ENCODE measurements at regions not wholly inside any gene's neighbourhood (a gene's known extent, or its start where the extent isn't known, plus 50 kb on each side); places are given as distances from the start of the nearest gene placed in this dataset.

DNA sequence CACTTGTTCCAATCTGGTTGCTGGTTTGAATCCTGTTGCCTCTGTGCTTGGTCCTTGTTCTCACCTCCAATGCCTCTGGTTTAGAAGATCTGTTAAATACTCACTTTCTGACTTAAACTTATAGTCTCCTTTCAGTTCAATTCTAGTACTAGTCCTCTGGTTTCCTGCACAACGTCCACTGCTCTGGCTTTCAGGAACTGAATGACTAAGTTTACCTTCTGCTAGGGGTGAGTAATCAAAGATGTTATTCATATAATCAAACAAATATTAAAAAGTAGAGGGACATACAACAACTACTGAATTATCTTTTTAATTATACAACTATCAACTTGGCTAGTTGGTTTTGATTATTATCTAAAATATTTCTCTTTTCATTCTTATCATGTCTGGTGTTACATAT is 496.4 kb upstream of the TOM1L1 start:
- no peak overlapping the region for H3K4me3 ChIP-seq (ENCODE audit: low read depth, poor library complexity, severe bottlenecking)
- intact Hi-C loops (cut with DNase I; ENCODE audit: low total_unique reads) = no loop called here
- no peak for DNase-seq (ENCODE audit: low spot score in 2 of 2)
- WGBS, 2 donors = 62 to 68% methylated on average over 1 of the region's 1 CpG
- TF ChIP-seq, protein P1, sequence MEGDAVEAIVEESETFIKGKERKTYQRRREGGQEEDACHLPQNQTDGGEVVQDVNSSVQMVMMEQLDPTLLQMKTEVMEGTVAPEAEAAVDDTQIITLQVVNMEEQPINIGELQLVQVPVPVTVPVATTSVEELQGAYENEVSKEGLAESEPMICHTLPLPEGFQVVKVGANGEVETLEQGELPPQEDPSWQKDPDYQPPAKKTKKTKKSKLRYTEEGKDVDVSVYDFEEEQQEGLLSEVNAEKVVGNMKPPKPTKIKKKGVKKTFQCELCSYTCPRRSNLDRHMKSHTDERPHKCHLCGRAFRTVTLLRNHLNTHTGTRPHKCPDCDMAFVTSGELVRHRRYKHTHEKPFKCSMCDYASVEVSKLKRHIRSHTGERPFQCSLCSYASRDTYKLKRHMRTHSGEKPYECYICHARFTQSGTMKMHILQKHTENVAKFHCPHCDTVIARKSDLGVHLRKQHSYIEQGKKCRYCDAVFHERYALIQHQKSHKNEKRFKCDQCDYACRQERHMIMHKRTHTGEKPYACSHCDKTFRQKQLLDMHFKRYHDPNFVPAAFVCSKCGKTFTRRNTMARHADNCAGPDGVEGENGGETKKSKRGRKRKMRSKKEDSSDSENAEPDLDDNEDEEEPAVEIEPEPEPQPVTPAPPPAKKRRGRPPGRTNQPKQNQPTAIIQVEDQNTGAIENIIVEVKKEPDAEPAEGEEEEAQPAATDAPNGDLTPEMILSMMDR (IDR thresholded peaks at IDR 0.05) = no peak
- no peak for TF ChIP-seq POLR2A (IDR thresholded peaks at IDR 0.05)

DNA sequence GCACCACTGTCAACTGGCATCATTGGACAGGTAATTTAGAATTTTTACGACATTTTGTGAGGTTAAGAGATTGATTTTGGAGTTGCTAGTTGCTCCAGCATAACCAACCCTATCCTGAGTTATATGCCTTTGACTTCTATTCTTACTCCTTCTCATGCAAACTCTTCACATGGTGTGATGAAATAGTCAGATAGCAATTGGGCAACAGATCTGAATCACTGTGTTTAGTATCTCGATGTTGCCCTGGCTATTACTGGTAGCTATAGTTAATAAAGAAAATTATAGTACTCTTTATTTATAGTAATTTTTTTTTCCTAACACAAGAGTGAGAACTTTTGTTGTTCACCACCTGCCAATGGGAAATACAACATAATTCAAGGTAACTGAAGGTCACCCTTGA is 494.8 kb upstream of the TOM1L1 start:
- TF ChIP-seq, protein P1 (IDR thresholded peaks at IDR 0.05) = no peak
- TF ChIP-seq POLR2A (IDR thresholded peaks at IDR 0.05) = no peak
- 86 to 88% methylated on average over 2 of the region's 2 CpGs for WGBS, 2 donors
- no peak for DNase-seq (ENCODE audit: low spot score in 2 of 2)
- intact Hi-C loops (cut with DNase I; ENCODE audit: low total_unique reads) = no loop called here
- H3K4me3 ChIP-seq (ENCODE audit: low read depth, poor library complexity, severe bottlenecking) = no peak overlapping the region

- intact Hi-C loops (cut with DNase I; ENCODE audit: low total_unique reads) = no loop called here
- TF ChIP-seq, protein P1 (IDR thresholded peaks at IDR 0.05) = no peak
- no peak for TF ChIP-seq POLR2A (IDR thresholded peaks at IDR 0.05)
- H3K4me3 ChIP-seq (ENCODE audit: low read depth, poor library complexity, severe bottlenecking) = no peak overlapping the region
- WGBS, 2 donors = 18 to 27% methylated on average over 1 of the region's 1 CpG
- peak in 1 of 2 donors; percentile 22 for DNase-seq (ENCODE audit: low spot score in 2 of 2)
Observed at GRCh38 chr17:54408731-54409130, 491.9 kb upstream of the TOM1L1 start.

- intact Hi-C loops (cut with DNase I; ENCODE audit: low total_unique reads) = no loop called here
- no peak overlapping the region for H3K4me3 ChIP-seq (ENCODE audit: low read depth, poor library complexity, severe bottlenecking)
- TF ChIP-seq POLR2A (IDR thresholded peaks at IDR 0.05) = no peak
- TF ChIP-seq, protein P1 (IDR thresholded peaks at IDR 0.05) = no peak
- DNase-seq (ENCODE audit: low spot score in 2 of 2) = no peak
Observed at GRCh38 chr17:54418467-54418866, 482.2 kb upstream of the TOM1L1 start.

DNA sequence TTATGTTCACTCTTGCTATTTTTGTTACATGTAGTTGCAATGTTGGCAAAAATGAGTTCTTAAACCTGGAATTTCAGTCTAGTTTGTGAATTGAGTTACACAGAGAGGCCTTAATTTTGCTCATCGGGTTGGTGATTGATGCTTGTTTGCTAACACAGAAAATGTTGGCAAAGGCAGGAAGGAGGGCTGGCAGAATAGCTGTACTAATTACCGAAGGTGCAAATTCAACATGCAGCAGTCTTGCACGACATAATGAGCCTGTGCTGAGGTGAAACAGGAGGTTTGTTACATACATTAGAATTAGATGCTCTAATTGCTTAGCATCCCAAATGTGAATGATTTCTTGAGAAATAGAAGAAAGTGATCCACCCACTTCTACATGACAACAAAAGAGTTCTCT is 475.0 kb upstream of the TOM1L1 start:
- no peak for TF ChIP-seq POLR2A (IDR thresholded peaks at IDR 0.05)
- TF ChIP-seq, protein P1 (IDR thresholded peaks at IDR 0.05) = no peak
- 45 to 46% methylated on average over 3 of the region's 3 CpGs for WGBS, 2 donors
- H3K4me3 ChIP-seq (ENCODE audit: low read depth, poor library complexity, severe bottlenecking) = no peak overlapping the region
- intact Hi-C loops (cut with DNase I; ENCODE audit: low total_unique reads) = no loop called here
- no peak for DNase-seq (ENCODE audit: low spot score in 2 of 2)

DNA sequence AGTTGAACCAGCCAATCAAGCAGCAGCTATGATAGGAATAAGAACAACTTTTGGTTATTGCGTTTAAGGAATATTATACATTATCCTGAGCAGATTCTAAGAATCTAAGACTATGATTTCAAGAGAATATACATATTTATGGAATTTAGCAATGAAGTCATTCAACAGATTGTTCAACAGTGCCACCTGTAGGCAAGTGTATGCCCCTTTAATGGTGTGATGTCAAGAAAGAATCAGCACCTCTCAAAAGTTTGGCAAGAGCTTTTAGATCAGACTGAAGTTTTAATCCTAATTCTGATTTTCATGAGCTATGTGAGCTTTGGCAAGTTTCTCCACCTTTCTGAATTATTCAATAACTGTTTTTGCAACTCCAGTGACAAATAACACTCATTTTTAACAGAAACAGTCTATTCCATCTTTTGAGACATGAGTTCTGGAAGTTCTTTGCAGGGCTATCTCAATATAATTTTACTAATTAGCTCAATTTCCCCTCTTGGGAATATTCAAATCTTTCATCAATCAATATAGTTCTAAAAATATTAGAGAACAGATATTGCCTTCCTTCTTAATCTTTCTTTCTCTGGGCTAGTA is 474.3 kb upstream of the TOM1L1 start:
- TF ChIP-seq, protein P1 (IDR thresholded peaks at IDR 0.05) = no peak
- no peak for TF ChIP-seq POLR2A (IDR thresholded peaks at IDR 0.05)
- DNase-seq (ENCODE audit: low spot score in 2 of 2) = no peak
- intact Hi-C loops (cut with DNase I; ENCODE audit: low total_unique reads) = no loop called here
- no peak overlapping the region for H3K4me3 ChIP-seq (ENCODE audit: low read depth, poor library complexity, severe bottlenecking)
- WGBS, 2 donors = 21 to 35% methylated on average over 1 of the region's 1 CpG

Measured in lower leg skin (tissue), 4 donors.